CD14-positive monocyte (primary cell): ENCODE measurements at regions not wholly inside any gene's neighbourhood (a gene's known extent, or its start where the extent isn't known, plus 50 kb on each side); places are given as distances from the start of the nearest gene placed in this dataset.

Experiments used
- DNase-seq, 3 donors: peaks; one replicate each; pipeline ENCODE4 v3.0.0-alpha.2; 2011 to 2022
- H2AFZ ChIP-seq: 2 replicates; pipeline ENCODE4 v1.6.0; 2012; ENCODE audit warnings: mild to moderate bottlenecking, low read depth, low read length, inconsistent platforms; ENCODE audit not compliant: insufficient read depth, poor library complexity, severe bottlenecking
- H3K27ac ChIP-seq, 2 donors: 1 replicate in 1 of 2; 2 replicates in 1 of 2; pipeline ENCODE4 v1.5.1; 2012 to 2013; ENCODE audit warnings: low read length in 2 of 2, control low read depth in 1 of 2, inconsistent platforms in 1 of 2, low read depth in 1 of 2, mild to moderate bottlenecking in 1 of 2
- H3K27me3 ChIP-seq, 2 donors: one replicate each; pipeline versions ENCODE4 v1.6.0 to v1.6.1; 2011 to 2013; ENCODE audit warnings: low read length in 2 of 2; ENCODE audit not compliant: control insufficient read depth in 2 of 2, insufficient read depth in 2 of 2
- H3K36me3 ChIP-seq, 2 donors: replicated peaks in 1 of 2; 1 replicate in 1 of 2; 2 replicates in 1 of 2; pipeline versions ENCODE4 v1.5.1 to v1.6.1; 2012 to 2013; ENCODE audit warnings: low read length in 2 of 2, control low read depth in 1 of 2, inconsistent platforms in 1 of 2, mild to moderate bottlenecking in 1 of 2; ENCODE audit not compliant: insufficient read depth in 2 of 2, control insufficient read depth in 1 of 2
- H3K4me1 ChIP-seq, 2 donors: 1 replicate in 1 of 2; 2 replicates in 1 of 2; pipeline versions ENCODE4 v1.5.1 to v1.6.1; 2012 to 2013; ENCODE audit warnings: low read length in 2 of 2, control low read depth in 1 of 2, inconsistent platforms in 1 of 2, mild to moderate bottlenecking in 1 of 2, moderate library complexity in 1 of 2; ENCODE audit not compliant: insufficient read depth in 2 of 2, control insufficient read depth in 1 of 2
- H3K4me2 ChIP-seq: replicated peaks from 2 replicates; pipeline ENCODE3; 2012; ENCODE audit warnings: low read length, moderate library complexity, mild to moderate bottlenecking; ENCODE audit not compliant: poor library complexity, severe bottlenecking; ENCODE audit errors: extremely low read depth
- H3K4me3 ChIP-seq, 3 experiments: fragments of 200-600 bp in 1 of 3; sonication (generic) in 1 of 3; replicated peaks in 1 of 3; 1 replicate in 2 of 3; 2 replicates in 1 of 3; pipeline ENCODE4 v1.5.1; 2011 to 2013; ENCODE audit warnings: low read length in 3 of 3, mild to moderate bottlenecking in 3 of 3, control low read depth in 2 of 3, low read depth in 2 of 3, inconsistent platforms in 1 of 3, moderate library complexity in 1 of 3
- H3K79me2 ChIP-seq: 2 replicates; pipeline ENCODE4 v1.6.0; 2012; ENCODE audit warnings: mild to moderate bottlenecking, control low read depth, inconsistent platforms, low read length, moderate library complexity; ENCODE audit not compliant: insufficient read depth
- H3K9ac ChIP-seq: 2 replicates; pipeline ENCODE4 v1.6.0; 2017; ENCODE audit warnings: low read length, mild to moderate bottlenecking; ENCODE audit not compliant: insufficient read depth, poor library complexity, severe bottlenecking
- H3K9me3 ChIP-seq, 2 donors: replicated peaks in 1 of 2; 1 replicate in 1 of 2; 2 replicates in 1 of 2; pipeline versions ENCODE4 v1.5.1 to v1.6.1; 2012 to 2013; ENCODE audit warnings: low read length in 2 of 2, control low read depth in 1 of 2; ENCODE audit not compliant: control insufficient read depth in 1 of 2, insufficient read depth in 1 of 2
- H4K20me1 ChIP-seq: 2 replicates; pipeline ENCODE4 v1.6.0; 2012; ENCODE audit warnings: mild to moderate bottlenecking, low read length, control low read depth, moderate library complexity; ENCODE audit not compliant: insufficient read depth
- H3K27ac Mint-ChIP-seq, 7 donors: one replicate each; pipeline ENCODE4 v1.8.0; 2020; ENCODE audit warnings: mild to moderate bottlenecking in 7 of 7, mixed read lengths in 7 of 7, moderate library complexity in 6 of 7, inconsistent platforms in 2 of 7
- H3K27me3 Mint-ChIP-seq, 3 donors: one replicate each; pipeline ENCODE4 v1.8.0; 2021 to 2022; ENCODE audit warnings: low read depth in 3 of 3, mild to moderate bottlenecking in 3 of 3, mixed read lengths in 3 of 3, moderate library complexity in 3 of 3, inconsistent platforms in 1 of 3
- H3K36me3 Mint-ChIP-seq, 2 donors: one replicate each; pipeline ENCODE4 v1.8.0; 2020; ENCODE audit warnings: mixed read lengths in 2 of 2, inconsistent platforms in 1 of 2, mild to moderate bottlenecking in 1 of 2
- H3K4me1 Mint-ChIP-seq: one replicate; pipeline ENCODE4 v1.8.0; 2020; ENCODE audit warnings: mild to moderate bottlenecking, mixed read lengths
- H3K4me3 Mint-ChIP-seq, 2 donors: one replicate each; pipeline ENCODE4 v1.8.0; 2020; ENCODE audit warnings: mild to moderate bottlenecking in 2 of 2, mixed read lengths in 2 of 2, moderate library complexity in 1 of 2
- H3K9me3 Mint-ChIP-seq, 7 donors: one replicate each; pipeline ENCODE4 v1.8.0; 2020 to 2022; ENCODE audit warnings: mixed read lengths in 7 of 7, mild to moderate bottlenecking in 6 of 7, moderate library complexity in 6 of 7, inconsistent platforms in 2 of 7
- CTCF ChIP-seq: fragments of 200-600 bp; IDR thresholded peaks from one replicate; pipeline ENCODE4 v1.8.0; 2022; ENCODE audit warnings: antibody characterized with exemption, mild to moderate bottlenecking
- WGBS: methylation state at CpG from one replicate; pipeline ENCODE4 v1.1.5; 2013; ENCODE audit warnings: missing lambda C conversion rate; ENCODE audit not compliant: insufficient coverage; 5-methylcytosine and 5-hydroxymethylcytosine counted together
- intact Hi-C, 2 donors: fragments of 100-400 bp; cut with micrococcal nuclease; formaldehyde crosslinking; loops; one replicate each; pipeline versions ENCODE4 v1.15.0 to v1.15.1; 2023

GRCh38 chr11:111119751-111120150 lies 125.8 kb upstream of the POU2AF2 start:
- Mint-ChIP-seq H3K9me3 (peaks cover 0 to 17% (median 2%) of the 10 kb centered on the region in 7 donors), H3K4me1 (no peaks in the 10 kb centered on the region), H3K36me3 (no peaks in the 10 kb centered on the region), H3K4me3 (no peak overlapping the region), H3K27me3 (peaks cover 0 to 2% (median 2%) of the 10 kb centered on the region in 3 donors), H3K27ac (no peak overlapping the region)
- H3K27me3 ChIP-seq = no peaks in the 10 kb centered on the region
- no peak overlapping the region for H3K4me3 ChIP-seq
- no CpG with 5 or more reads among the region's 3 CpGs for WGBS
- no peak overlapping the region for H3K4me2 ChIP-seq
- no peaks in the 10 kb centered on the region for H3K79me2 ChIP-seq
- no peak for DNase-seq
- H4K20me1 ChIP-seq = no peaks in the 10 kb centered on the region
- TF ChIP-seq CTCF = no peak
- H3K27ac ChIP-seq = no peak overlapping the region
- no peak overlapping the region for H3K9ac ChIP-seq
- H3K36me3 ChIP-seq = no peaks in the 10 kb centered on the region
- no peaks in the 10 kb centered on the region for H3K4me1 ChIP-seq
- H2AFZ ChIP-seq = no peak overlapping the region
- H3K9me3 ChIP-seq = no peaks in the 10 kb centered on the region
- intact Hi-C loops = no loop called here

- H3K27ac Mint-ChIP-seq = peak overlapping the region in 1 of 7 donors; percentile 37
- 0% methylated on average over 1 of the region's 1 CpG for WGBS
- Histone ChIP-seq H3K4me2 (no peak overlapping the region), H3K9me3 (no peaks in the 10 kb centered on the region), H2AFZ (no peak overlapping the region), H3K36me3 (no peaks in the 10 kb centered on the region), H3K27me3 (no peaks in the 10 kb centered on the region), H3K4me3 (no peak overlapping the region), H3K4me1 (no peaks in the 10 kb centered on the region), H4K20me1 (no peaks in the 10 kb centered on the region), H3K27ac (no peak overlapping the region), H3K9ac (no peak overlapping the region), H3K79me2 (no peaks in the 10 kb centered on the region)
- TF ChIP-seq CTCF = no peak
- peaks cover 0 to 2% (median 2%) of the 10 kb centered on the region in 3 donors for H3K27me3 Mint-ChIP-seq
- H3K9me3 Mint-ChIP-seq = peaks cover 0 to 17% (median 2%) of the 10 kb centered on the region in 7 donors
- DNase-seq = no peak
- H3K4me3 Mint-ChIP-seq = no peak overlapping the region
- intact Hi-C loops = no loop called here
- H3K4me1 Mint-ChIP-seq = no peaks in the 10 kb centered on the region
- H3K36me3 Mint-ChIP-seq = no peaks in the 10 kb centered on the region
Measured at GRCh38 chr11:111115890-111116289, 129.6 kb upstream of the POU2AF2 start.
